IMR-90 (cell line): ENCODE measurements at regions not wholly inside any gene's neighbourhood (a gene's known extent, or its start where the extent isn't known, plus 50 kb on each side); places are given as distances from the start of the nearest gene placed in this dataset.

Source experiments
- ATAC-seq: fragments of 200-7000 bp; cut with Tn5 transposase; 2 replicates; pipeline ENCODE4 v1.9.1; 2020; ENCODE audit warnings: low read depth, mild to moderate bottlenecking, moderate library complexity
- BruUV-seq: library from RNA; stranded (reverse); fragments of 400-500 nt; replicated peaks from 2 replicates; lab custom pipeline; 2021; lab: Mats Ljungman, UMichigan
- CTCF ChIA-PET: fragments of 300-600 bp; formaldehyde crosslinking; extraction: SDS; loops from one replicate; lab custom pipeline; 2021; ENCODE audit warnings: antibody characterized with exemption; lab: Yijun Ruan, JAX
- POLR2A ChIA-PET: fragments of 300-600 bp; sonication (Branson Sonifier 250); formaldehyde crosslinking; loops from one replicate; lab custom pipeline; 2022; ENCODE audit warnings: antibody characterized with exemption; ENCODE audit not compliant: unreplicated experiment; lab: Charles Lee
- DNase-seq: peaks from one replicate; pipeline ENCODE4 v3.0.0; 2013
- H2AFZ ChIP-seq: replicated peaks from 2 replicates; pipeline ENCODE3; 2013; ENCODE audit warnings: low read length, mild to moderate bottlenecking; ENCODE audit not compliant: poor library complexity
- H2AK5ac ChIP-seq: 2 replicates; pipeline ENCODE4 v1.6.1; 2013; ENCODE audit warnings: low read depth, low read length, inconsistent platforms
- H2AK9ac ChIP-seq: replicated peaks from 2 replicates; pipeline ENCODE3; 2013; ENCODE audit warnings: mild to moderate bottlenecking, low read depth, low read length, moderate library complexity; ENCODE audit not compliant: poor library complexity
- H2BK120ac ChIP-seq: 2 replicates; pipeline ENCODE4 v1.6.1; 2013; ENCODE audit warnings: low read depth, low read length, inconsistent platforms
- H2BK15ac ChIP-seq: 3 replicates; pipeline ENCODE4 v1.6.1; 2013; ENCODE audit warnings: low read depth, low read length, inconsistent platforms
- H2BK20ac ChIP-seq: 2 replicates; pipeline ENCODE4 v1.6.1; 2013; ENCODE audit warnings: low read depth, mild to moderate bottlenecking, inconsistent platforms, low read length, moderate library complexity
- H2BK5ac ChIP-seq: 2 replicates; pipeline ENCODE4 v1.6.1; 2013; ENCODE audit warnings: mild to moderate bottlenecking, low read depth, low read length, inconsistent platforms; ENCODE audit not compliant: poor library complexity, severe bottlenecking
- H3K14ac ChIP-seq: replicated peaks from 2 replicates; pipeline ENCODE4 v1.6.1; 2013; ENCODE audit warnings: low read depth, low read length, inconsistent platforms
- H3K18ac ChIP-seq: 2 replicates; pipeline ENCODE4 v1.6.1; 2013; ENCODE audit warnings: low read depth, low read length, control low read depth
- H3K23ac ChIP-seq: 2 replicates; pipeline ENCODE4 v1.6.1; 2013; ENCODE audit warnings: low read depth, low read length, inconsistent platforms
- H3K27ac ChIP-seq: 2 replicates; pipeline ENCODE4 v1.5.1; 2013; ENCODE audit warnings: mild to moderate bottlenecking, control low read depth, low read length; ENCODE audit not compliant: insufficient read depth
- H3K27me3 ChIP-seq: 2 replicates; pipeline ENCODE4 v1.6.1; 2013; ENCODE audit warnings: low read length; ENCODE audit not compliant: control insufficient read depth, insufficient read depth
- H3K36me3 ChIP-seq: 2 replicates; pipeline ENCODE4 v1.6.1; 2013; ENCODE audit warnings: low read length, mixed read lengths; ENCODE audit not compliant: control insufficient read depth, insufficient read depth
- H3K4ac ChIP-seq: 2 replicates; pipeline ENCODE4 v1.6.1; 2013; ENCODE audit warnings: low read depth, low read length, inconsistent platforms
- H3K4me1 ChIP-seq: 2 replicates; pipeline ENCODE4 v1.6.1; 2013; ENCODE audit warnings: low read length, mixed read lengths; ENCODE audit not compliant: control insufficient read depth, insufficient read depth
- H3K4me2 ChIP-seq: 2 replicates; pipeline ENCODE4 v1.6.1; 2013; ENCODE audit warnings: low read depth, mild to moderate bottlenecking, control low read depth, low read length, moderate library complexity
- H3K4me3 ChIP-seq: 2 replicates; pipeline ENCODE4 v1.5.1; 2013; ENCODE audit warnings: low read depth, mild to moderate bottlenecking, control low read depth, low read length, moderate library complexity; ENCODE audit not compliant: insufficient read depth
- H3K56ac ChIP-seq: 2 replicates; pipeline ENCODE4 v1.6.1; 2013; ENCODE audit warnings: low read length, inconsistent platforms; ENCODE audit not compliant: insufficient read depth; ENCODE audit errors: extremely low read depth
- H3K79me1 ChIP-seq, 2 experiments: 2 replicates each; pipeline ENCODE4 v1.6.1; 2013; ENCODE audit warnings: low read length in 2 of 2, inconsistent platforms in 1 of 2, low read depth in 1 of 2
- H3K9ac ChIP-seq: 2 replicates; pipeline ENCODE4 v1.6.1; 2013; ENCODE audit warnings: low read depth, low read length, control low read depth
- H3K9me1 ChIP-seq: 2 replicates; pipeline ENCODE4 v1.6.1; 2013; ENCODE audit warnings: low read length, inconsistent platforms; ENCODE audit not compliant: insufficient read depth
- H3K9me3 ChIP-seq: 2 replicates; pipeline ENCODE4 v1.6.1; 2013; ENCODE audit warnings: low read length; ENCODE audit not compliant: control insufficient read depth, insufficient read depth
- H4K20me1 ChIP-seq: 2 replicates; pipeline ENCODE4 v1.6.1; 2013; ENCODE audit warnings: low read length, inconsistent platforms; ENCODE audit not compliant: insufficient read depth
- H4K5ac ChIP-seq: 2 replicates; pipeline ENCODE4 v1.6.1; 2013; ENCODE audit warnings: mild to moderate bottlenecking, low read depth, low read length, control low read depth
- H4K8ac ChIP-seq, 2 experiments: 2 replicates each; pipeline ENCODE4 v1.6.1; 2013; ENCODE audit warnings: low read depth in 2 of 2, low read length in 2 of 2, control low read depth in 1 of 2, inconsistent platforms in 1 of 2
- H4K91ac ChIP-seq: 2 replicates; pipeline ENCODE4 v1.6.1; 2013; ENCODE audit warnings: low read depth, low read length, inconsistent platforms; ENCODE audit not compliant: insufficient read depth
- MXI1 ChIP-seq: IDR thresholded peaks from 2 replicates; pipeline ENCODE4 v1.6.1; 2012; ENCODE audit warnings: low read depth, mild to moderate bottlenecking, low read length, moderate library complexity, borderline replicate concordance
- NFE2L2 ChIP-seq: fragments of 150-350 bp; IDR thresholded peaks from 2 replicates; pipeline ENCODE4 v1.6.1; 2016; ENCODE audit warnings: low read depth, mild to moderate bottlenecking, low read length
- RCOR1 ChIP-seq: IDR thresholded peaks from 2 replicates; pipeline ENCODE4 v1.6.1; 2012; ENCODE audit warnings: mild to moderate bottlenecking, low read length, improper control_type of control experiment; ENCODE audit not compliant: insufficient replicate concordance
- SMC3 ChIP-seq: fragments of 150-350 bp; IDR thresholded peaks from 2 replicates; pipeline ENCODE4 v1.6.1; 2016; ENCODE audit warnings: low read depth, mild to moderate bottlenecking, antibody characterized with exemption, low read length, moderate library complexity
- WGBS, 2 experiments: methylation state at CpG; one replicate each; pipeline versions ENCODE4 v1.1.5 to v1.1.7; 2013; ENCODE audit warnings: missing lambda C conversion rate in 2 of 2; ENCODE audit not compliant: insufficient read length in 1 of 2; ENCODE audit errors: extremely low coverage in 2 of 2; 5-methylcytosine and 5-hydroxymethylcytosine counted together
- dilution Hi-C: fragments of 300-500 bp; cut with HindIII; formaldehyde crosslinking; loops from one replicate; pipeline ENCODE4 v1.14.3; 2018; ENCODE audit warnings: low sequenced_read_pairs; ENCODE audit not compliant: unreplicated experiment
- in situ Hi-C: fragments of 300-500 bp; cut with MboI; formaldehyde crosslinking; loops from 3 replicates; pipeline ENCODE4 v1.14.3; 2019; ENCODE audit warnings: low sequenced_read_pairs, inconsistent platforms, mixed read lengths
- intact Hi-C: fragments of 100-400 bp; cut with micrococcal nuclease; formaldehyde crosslinking; loops from 2 replicates; pipeline ENCODE4 v1.10.0; 2022

- in situ Hi-C loops, result no loop called here
- Histone ChIP-seq H2AFZ (no peak overlapping the region), H3K4me1 (no peaks in the 10 kb centered on the region), H4K91ac (no peak overlapping the region), H2BK15ac (no peak overlapping the region), H3K9ac (no peak overlapping the region), H4K8ac (no peak overlapping the region), H3K27me3 (no peaks in the 10 kb centered on the region), H4K5ac (no peak overlapping the region), H3K4me3 (no peak overlapping the region), H3K18ac (no peak overlapping the region), H3K4ac (no peak overlapping the region), H3K56ac (no peak overlapping the region), H3K4me2 (no peak overlapping the region), H2BK120ac (no peak overlapping the region), H3K9me1 (no peaks in the 10 kb centered on the region), H3K9me3 (no peaks in the 10 kb centered on the region), H4K20me1 (no peaks in the 10 kb centered on the region), H2AK5ac (no peak overlapping the region), H2AK9ac (no peak overlapping the region), H3K36me3 (no peaks in the 10 kb centered on the region), H3K14ac (no peak overlapping the region), H2BK20ac (no peak overlapping the region), H3K27ac (no peak overlapping the region), H2BK5ac (no peak overlapping the region), H3K23ac (no peak overlapping the region), H3K79me1 (no peaks in the 10 kb centered on the region)
- no peak for ATAC-seq
- TF ChIP-seq MXI1 (no peak), RCOR1 (no peak), SMC3 (no peak), NFE2L2 (no peak)
- CTCF ChIA-PET, result interaction anchor here (0.5 kb wide), 1 partner anchor 143 kb away, joined by 3 read pairs; no protein-coding TSS in a partner anchor
- POLR2A ChIA-PET, result no interaction called here
- DNase-seq, result no peak
- intact Hi-C loops, result no loop called here
- no TSS peak for BruUV-seq
- dilution Hi-C loops, result no loop called here
- no CpG with 5 or more reads among the region's 5 CpGs for WGBS, 2 experiments
Measured at GRCh38 chr18:67997496-67997895, 481.0 kb upstream of the DSEL start.
